ENCODE measurements at regions not wholly inside any gene's neighbourhood (a gene's known extent, or its start where the extent isn't known, plus 50 kb on each side); places are given as distances from the start of the nearest gene placed in this dataset.
"Not testable (repeated sequence)": the region's sequence is repeated elsewhere in the genome, so short reads cannot be mapped to it uniquely, and the experiment has no call there.

DNA sequence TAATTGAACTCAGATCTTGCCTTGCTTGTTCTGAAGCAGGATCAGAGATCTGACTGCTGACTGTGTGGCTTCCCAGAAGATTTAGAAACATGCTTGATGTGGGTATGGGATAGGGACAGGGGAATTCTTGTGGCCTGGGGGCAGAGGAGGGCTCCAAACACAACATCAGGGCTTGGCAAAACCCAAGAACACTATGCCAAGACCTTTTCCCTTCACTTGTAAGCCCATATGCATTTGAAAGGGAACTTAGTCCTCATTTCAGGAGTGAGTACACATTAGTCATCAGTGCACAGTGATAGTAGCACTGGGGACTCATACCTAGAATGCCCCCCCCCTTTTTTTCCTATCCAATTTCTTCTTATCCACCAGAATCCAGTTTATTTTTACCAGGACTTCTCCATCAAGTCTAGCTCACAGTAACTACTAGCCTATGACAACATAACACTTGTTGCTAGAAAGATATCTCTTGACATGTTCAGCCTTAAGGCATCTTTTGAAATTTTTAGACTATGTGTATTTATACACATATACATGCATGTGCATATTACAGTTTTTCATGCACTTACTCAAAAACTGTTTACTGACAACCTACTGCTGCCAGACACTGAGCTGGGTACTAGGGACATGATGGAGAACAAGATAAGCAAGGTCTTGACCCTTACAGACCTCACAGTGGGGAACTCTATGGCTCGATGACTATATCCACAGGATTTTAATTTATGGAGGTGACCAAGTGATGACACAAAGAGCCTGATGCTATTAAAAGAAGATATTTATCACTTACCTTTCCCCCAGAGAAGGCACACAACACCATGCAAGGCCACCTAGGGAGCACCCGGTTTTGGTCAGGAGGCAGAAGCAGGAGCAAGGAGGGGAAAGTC, 158.3 kb upstream of the MAP3K1 start:
- DNase-seq, result no peak

DNA sequence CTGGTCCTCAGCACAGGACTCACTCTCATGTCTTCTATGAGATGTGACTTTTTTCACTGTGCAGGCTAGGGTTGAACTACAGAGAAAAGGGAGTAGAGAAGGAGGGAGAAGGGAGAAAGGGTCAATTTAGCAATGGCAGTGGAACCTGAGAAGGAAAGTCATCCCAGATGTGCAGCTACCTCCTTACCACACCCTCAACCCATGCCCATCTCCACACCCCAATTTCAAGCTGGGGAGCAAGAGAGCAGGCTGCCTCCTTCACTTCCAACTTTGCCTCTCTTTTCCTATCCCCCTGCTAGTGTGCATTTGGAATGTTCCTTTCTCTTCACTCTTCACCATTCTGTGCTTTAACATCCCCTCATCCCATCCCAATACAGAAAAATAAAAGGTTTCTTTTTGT, 163.5 kb upstream of the MAP3K1 start:
- DNase-seq, result no peak

DNA sequence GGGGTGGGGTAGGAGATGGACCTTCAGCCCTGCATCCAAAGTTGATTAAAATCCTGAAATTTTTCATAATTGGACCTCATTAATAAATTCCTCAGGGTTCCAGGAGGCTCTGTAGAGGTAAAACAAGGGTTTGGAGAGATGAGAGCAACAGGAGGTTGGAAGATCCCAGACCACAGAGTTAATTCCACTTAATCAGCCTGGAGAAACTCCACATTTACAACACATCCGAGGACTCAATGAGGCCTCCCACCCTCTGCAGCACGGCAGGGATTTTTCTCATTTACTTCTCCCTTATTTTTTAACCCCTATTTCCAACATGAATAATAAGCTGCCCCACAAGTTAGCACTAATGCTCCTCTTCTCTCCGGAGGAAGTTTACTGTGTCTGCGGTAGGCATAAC, 165.0 kb upstream of the MAP3K1 start:
- DNase-seq, result no peak

DNA sequence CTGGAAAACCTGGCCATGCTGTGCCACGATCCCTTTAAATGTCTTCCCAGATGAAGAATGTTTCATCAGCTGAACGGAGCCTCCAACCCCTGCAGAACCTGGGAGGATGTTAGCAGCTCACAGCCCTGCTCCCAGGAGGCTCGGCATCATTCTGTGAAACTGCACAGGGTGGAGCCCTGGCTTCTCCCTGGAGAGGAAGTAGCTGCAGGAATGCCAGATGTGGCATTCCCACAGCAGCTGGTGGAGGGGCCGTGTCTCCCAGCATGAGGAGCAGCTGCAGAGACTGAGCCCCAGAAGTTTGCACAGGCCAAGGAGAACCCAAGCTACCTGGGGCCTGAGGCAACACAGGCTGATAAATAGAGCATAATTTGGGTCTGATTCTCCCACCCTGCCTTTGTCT, 165.8 kb upstream of the MAP3K1 start:
- DNase-seq, result no peak

GRCh38 chr5:56648460-56649034, 166.8 kb upstream of the MAP3K1 start:
- no peak for DNase-seq

DNA sequence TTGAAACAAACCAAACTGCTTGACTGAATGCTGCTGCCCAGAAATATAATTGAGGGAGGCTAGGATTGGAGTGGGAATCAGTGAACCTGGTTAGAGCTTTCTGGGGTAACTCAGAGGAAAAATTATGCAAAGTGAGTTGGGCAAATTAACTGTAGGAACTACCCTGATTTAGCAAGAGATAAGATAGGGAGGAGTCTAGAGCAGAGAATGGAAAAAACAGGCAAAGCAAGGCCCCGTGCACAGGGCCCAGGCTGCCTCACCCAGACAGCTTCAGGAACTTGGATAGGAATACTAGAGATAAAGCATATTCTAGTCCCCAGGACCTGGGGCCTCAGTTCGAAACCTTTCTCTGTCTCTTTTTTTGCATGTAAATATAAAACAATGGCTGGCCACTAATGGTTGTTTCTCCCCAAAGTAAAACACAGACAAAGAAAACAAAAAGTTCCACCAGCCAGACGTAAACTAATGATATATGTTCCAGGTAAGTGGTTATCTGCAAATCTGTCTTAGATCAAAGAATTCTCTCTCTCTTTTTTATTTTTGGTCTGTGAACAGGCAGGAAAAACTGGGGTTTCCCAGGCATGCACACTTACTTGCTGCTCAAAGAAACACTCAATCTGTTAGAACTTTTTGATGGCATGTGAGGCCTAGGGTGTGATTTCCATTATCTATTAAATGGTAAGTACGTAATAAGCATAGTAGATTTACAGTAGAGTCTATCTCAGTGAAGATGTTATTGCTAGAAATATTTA, 168.1 kb upstream of the MAP3K1 start:
- DNase-seq, result no peak

DNA sequence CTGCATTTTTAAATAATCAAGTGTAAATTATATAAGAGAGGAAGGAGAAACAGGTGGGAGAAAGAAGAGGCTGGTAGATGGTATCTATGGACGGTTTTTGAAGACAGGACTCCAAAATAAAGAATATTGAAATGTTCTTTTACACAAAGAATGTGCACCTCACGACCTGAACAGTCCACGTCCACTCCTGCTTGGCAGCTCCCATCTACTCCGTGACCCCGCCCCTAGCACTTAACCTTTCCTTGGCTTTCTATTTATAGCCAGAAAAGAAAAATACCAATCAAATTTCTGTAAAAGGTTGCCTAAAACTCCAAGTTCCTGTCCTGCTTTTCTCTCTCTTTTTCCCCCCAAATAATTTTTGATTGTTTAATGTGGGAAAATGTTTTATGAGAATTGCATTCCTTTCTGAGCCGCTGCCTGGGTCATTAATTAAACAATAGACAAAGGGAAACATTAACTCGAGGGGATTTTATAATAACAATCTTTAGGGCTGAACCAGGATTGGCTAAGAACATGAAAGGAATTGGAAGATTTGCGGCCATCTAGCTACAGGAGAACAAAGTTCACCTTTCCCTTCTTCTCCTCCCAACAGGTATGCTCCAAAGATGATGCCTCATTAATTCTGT, 173.6 kb upstream of the MAP3K1 start:
- DNase-seq, result no peak

DNA sequence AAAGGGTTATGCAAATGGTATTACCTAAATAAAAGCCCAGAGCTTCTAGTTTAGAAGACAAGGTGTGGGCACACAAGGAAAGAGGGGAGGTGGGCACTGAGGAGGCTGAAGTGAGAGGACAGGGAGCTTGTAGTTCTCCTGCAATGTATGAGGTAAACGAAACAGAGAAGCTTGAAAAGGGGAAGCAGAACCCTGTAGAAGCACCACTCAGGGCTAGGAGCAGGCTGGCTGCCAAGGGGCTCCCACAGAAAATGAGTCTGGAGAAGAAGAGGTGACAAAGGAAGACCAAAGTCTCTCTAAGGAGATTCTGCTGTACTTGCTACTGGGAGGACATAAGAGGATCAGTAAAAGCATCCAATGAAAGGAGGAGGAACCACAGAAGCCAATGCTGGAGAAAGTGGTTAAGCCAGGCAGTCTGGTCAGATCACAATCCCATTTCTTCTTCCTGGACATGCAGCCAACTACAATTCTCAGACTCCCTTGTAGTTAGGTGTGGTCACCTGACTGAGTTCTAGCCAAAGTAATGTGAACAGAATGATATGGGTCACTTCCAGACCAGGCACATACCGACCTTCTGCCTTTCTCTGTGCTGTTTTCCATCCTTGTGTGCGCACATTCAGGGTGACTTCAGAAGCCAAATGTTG, 174.5 kb upstream of the MAP3K1 start:
- no peak for DNase-seq

- DNase-seq, result no peak
Observed at GRCh38 chr5:56639476-56639875, 175.9 kb upstream of the MAP3K1 start.

- DNase-seq, result no peak
Observed at GRCh38 chr5:56638768-56639238, 176.5 kb upstream of the MAP3K1 start.

DNA sequence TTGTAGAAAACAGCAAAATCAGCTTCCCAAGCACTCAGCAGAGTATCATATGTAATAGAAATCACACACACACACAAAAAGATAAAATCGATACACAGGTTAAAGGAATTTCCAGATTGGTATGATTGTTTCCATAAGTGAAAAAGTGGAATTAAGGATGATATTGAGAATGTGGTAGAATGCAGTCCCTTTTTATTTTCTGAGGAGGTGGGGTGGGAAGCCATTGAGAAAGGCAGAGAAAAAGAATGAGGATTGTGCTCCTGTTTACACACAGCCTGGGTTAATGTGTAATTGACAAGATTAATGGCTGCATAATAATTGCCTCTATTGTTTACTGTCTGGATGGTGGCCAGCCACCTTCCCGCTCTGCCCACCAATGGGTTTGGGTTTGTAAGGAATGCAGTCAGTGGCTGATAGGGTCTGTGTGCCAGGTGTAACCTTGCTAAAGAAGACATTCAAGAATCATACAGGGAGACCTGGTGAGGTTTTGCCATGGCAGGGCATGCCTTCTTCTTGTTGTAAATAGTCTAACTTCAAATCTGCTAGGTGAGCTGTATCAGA, 177.2 kb upstream of the MAP3K1 start:
- DNase-seq, result no peak

- DNase-seq, result no peak
Observed at GRCh38 chr5:56637321-56637920, 177.9 kb upstream of the MAP3K1 start.

DNA sequence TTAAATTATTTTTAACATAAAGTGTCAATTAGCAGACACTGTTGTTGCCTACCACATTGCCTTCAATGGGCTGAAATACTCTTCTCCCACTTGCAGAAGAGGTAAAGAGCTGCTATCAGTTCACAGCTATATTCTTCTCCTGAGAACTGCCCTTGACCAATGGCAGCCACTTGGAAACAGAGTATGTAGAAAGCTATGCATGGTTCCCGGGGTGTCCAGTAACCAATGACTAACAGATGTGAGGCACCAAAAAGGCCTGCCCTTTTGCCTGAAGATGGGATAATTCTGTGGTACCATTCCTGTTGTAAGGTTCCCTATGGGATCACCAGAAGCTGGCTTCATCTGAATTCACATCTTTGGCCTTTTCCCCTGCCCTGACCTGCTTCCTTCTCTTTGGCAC, 181.4 kb upstream of the MAP3K1 start:
- DNase-seq, result no peak

DNA sequence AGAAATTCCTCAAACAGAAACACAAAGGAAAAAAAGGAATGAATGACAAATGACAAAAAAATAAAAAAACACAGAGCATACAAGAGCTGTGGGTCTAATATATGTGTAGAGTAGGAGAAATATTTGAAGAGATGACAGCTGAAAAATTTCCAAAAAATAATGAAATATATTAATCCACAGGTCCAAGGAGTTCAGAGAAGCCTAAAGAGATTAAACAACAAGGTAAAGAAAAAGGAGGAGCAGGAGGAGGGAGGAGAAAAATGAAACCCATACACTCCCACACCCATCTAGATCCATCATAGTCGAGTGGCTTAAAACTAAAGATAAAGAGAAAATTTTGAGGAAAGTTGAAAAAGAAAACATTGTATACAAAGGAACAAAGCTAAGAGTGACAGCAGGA, 182.4 kb upstream of the MAP3K1 start:
- DNase-seq, result no peak

DNA sequence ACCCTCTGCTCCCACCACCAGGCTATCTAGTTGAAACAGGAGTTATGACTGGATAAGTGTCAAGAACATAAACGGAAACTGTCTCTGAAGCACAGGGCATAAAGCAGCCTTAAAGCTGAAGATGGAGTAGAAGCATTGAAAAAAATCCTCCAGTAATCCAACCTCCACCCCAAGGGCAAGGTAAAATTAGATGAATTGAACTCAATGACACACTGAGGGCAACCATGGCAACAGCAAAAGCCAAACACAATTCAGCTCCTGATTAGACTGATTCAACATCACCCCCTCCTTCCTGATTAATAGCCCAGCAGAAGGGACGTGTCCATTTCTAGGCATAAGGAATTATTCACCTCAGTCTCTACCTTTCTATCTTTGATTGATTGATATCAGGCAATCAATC, 183.2 kb upstream of the MAP3K1 start:
- DNase-seq, result no peak

DNA sequence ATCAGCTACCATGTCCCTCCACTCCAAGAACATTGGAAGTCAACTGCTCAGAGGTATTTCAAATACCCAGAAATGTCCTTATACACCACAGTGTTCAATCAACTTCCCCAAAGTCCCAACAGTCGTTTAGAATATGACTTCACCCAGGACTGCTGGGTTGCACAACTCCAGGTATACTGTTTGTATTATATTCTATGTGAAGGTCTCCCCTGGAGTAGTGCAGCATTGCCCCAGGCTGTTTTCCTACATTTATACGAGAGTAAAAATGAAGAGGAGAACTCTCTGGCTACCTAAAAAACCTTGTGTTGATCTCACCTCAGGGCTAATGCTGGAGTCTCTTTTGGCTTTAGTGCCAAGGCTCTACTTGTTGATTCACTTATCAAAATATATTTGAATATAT, 183.6 kb upstream of the MAP3K1 start:
- no peak for DNase-seq

GRCh38 chr5:56628616-56629015, 186.7 kb upstream of the MAP3K1 start:
- not testable (repeated sequence) for DNase-seq

- DNase-seq, result no peak
Observed at GRCh38 chr5:56625541-56625940, 189.8 kb upstream of the MAP3K1 start.

GRCh38 chr5:56624751-56625150, 190.6 kb upstream of the MAP3K1 start:
- DNase-seq, result no peak

GRCh38 chr5:56622141-56622540, 193.2 kb upstream of the MAP3K1 start:
- no peak for DNase-seq

DNA sequence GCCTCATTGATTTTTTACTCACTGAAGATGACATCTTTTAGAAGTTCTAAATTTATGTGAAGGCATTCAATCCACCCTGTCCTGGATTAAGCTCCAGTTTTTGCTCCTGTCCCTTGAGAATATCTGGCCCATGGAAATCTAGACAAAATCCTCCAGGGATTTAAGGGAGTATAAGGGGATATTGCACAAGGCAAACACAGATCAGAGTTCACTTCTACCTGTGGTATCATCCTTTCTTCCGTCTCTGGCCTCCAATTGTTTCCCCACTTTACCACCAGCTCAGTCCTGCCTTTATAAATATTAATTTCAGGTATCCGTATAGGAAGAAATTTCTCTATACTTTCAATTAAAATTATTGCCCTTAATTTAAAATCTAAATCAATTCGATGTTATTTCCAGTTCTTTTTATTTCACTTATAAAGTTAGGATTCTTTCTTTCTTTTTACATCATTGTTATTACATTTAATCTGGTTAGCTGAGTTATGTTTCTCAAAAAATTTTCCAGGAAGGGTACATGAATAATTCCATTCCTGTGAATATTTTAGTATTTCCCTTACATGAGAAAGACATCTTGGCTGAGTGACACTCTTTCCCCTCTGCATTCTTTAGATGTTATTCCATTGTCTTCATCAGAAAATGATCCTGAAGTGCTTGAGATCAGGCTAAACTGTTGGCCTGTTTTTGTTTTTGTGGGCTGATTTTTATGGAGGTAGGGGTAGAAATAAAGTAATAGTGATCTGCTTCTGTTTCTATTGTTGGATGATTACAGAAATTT, 194.3 kb upstream of the MAP3K1 start:
- no peak for DNase-seq

Data from CD4-positive, alpha-beta T cell treated with Interleukin-6 for 4 hours (primary cell).